ENCODE measurements at regions not wholly inside any gene's neighbourhood (a gene's known extent, or its start where the extent isn't known, plus 50 kb on each side); places are given as distances from the start of the nearest gene placed in this dataset.

DNA sequence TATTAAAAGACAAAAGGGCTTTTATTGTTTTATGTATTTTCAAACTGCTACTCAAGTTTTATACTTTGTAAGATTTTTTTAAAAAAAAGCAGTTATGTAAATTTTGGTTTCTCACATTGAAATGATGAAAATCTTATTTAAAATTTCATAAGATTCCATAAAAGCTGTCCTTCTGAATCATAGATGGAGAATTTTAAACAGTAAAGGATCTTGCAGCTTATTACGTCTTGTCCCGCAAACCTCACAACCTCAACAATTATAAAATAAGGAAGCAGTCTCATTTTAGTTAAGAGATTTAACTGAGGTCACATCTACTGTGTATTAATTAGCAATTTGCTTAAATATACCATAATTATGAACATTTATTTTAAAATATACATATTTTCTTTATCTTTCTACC is 581.0 kb upstream of the SPRY2 start:
- TF ChIP-seq, protein P1, sequence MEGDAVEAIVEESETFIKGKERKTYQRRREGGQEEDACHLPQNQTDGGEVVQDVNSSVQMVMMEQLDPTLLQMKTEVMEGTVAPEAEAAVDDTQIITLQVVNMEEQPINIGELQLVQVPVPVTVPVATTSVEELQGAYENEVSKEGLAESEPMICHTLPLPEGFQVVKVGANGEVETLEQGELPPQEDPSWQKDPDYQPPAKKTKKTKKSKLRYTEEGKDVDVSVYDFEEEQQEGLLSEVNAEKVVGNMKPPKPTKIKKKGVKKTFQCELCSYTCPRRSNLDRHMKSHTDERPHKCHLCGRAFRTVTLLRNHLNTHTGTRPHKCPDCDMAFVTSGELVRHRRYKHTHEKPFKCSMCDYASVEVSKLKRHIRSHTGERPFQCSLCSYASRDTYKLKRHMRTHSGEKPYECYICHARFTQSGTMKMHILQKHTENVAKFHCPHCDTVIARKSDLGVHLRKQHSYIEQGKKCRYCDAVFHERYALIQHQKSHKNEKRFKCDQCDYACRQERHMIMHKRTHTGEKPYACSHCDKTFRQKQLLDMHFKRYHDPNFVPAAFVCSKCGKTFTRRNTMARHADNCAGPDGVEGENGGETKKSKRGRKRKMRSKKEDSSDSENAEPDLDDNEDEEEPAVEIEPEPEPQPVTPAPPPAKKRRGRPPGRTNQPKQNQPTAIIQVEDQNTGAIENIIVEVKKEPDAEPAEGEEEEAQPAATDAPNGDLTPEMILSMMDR (IDR thresholded peaks at IDR 0.05; ENCODE audit: insufficient read depth, low read length): no peak
- TF ChIP-seq, protein P2, sequence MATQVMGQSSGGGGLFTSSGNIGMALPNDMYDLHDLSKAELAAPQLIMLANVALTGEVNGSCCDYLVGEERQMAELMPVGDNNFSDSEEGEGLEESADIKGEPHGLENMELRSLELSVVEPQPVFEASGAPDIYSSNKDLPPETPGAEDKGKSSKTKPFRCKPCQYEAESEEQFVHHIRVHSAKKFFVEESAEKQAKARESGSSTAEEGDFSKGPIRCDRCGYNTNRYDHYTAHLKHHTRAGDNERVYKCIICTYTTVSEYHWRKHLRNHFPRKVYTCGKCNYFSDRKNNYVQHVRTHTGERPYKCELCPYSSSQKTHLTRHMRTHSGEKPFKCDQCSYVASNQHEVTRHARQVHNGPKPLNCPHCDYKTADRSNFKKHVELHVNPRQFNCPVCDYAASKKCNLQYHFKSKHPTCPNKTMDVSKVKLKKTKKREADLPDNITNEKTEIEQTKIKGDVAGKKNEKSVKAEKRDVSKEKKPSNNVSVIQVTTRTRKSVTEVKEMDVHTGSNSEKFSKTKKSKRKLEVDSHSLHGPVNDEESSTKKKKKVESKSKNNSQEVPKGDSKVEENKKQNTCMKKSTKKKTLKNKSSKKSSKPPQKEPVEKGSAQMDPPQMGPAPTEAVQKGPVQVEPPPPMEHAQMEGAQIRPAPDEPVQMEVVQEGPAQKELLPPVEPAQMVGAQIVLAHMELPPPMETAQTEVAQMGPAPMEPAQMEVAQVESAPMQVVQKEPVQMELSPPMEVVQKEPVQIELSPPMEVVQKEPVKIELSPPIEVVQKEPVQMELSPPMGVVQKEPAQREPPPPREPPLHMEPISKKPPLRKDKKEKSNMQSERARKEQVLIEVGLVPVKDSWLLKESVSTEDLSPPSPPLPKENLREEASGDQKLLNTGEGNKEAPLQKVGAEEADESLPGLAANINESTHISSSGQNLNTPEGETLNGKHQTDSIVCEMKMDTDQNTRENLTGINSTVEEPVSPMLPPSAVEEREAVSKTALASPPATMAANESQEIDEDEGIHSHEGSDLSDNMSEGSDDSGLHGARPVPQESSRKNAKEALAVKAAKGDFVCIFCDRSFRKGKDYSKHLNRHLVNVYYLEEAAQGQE (IDR thresholded peaks at IDR 0.05; ENCODE audit: insufficient replicate concordance, low read depth): no peak
- TF ChIP-seq POLR2AphosphoS5 (IDR thresholded peaks at IDR 0.05; ENCODE audit: low read depth) (no peak), GABPA (IDR thresholded peaks at IDR 0.05; ENCODE audit: low read depth) (no peak)

Data from HL-60 (cell line).